Uterus (tissue), 3 donors: ENCODE measurements at regions not wholly inside any gene's neighbourhood (a gene's known extent, or its start where the extent isn't known, plus 50 kb on each side); places are given as distances from the start of the nearest gene placed in this dataset.

ENCODE experiments used
- DNase-seq, 2 donors: peaks; one replicate each; pipeline ENCODE4 v3.0.0-alpha.2; 2019 to 2020
- H3K27ac ChIP-seq, 2 donors: fragments of 200-600 bp; sonication (generic); 1 replicate in 1 of 2; 2 replicates in 1 of 2; pipeline ENCODE4 v1.5.1; 2016 to 2018
- H3K27me3 ChIP-seq, 2 donors: fragments of 200-600 bp; sonication (generic); one replicate each; pipeline ENCODE4 v1.5.1; 2018 to 2019; ENCODE audit warnings: control low read depth in 1 of 2
- H3K36me3 ChIP-seq, 2 donors: fragments of 200-600 bp; sonication (generic); one replicate each; pipeline ENCODE4 v1.5.1; 2019; ENCODE audit warnings: control low read depth in 1 of 2
- H3K4me1 ChIP-seq, 2 donors: fragments of 200-600 bp; sonication (generic); one replicate each; pipeline ENCODE4 v1.5.1; 2018 to 2019; ENCODE audit warnings: control low read depth in 1 of 2
- H3K4me3 ChIP-seq, 2 donors: fragments of 200-600 bp; sonication (generic); 1 replicate in 1 of 2; 2 replicates in 1 of 2; pipeline ENCODE4 v1.5.1; 2018 to 2019; ENCODE audit warnings: mild to moderate bottlenecking in 1 of 2
- H3K9me3 ChIP-seq, 2 donors: fragments of 200-600 bp; sonication (generic); one replicate each; pipeline ENCODE4 v1.5.1; 2019; ENCODE audit warnings: control low read depth in 1 of 2
- CTCF ChIP-seq, 4 experiments: fragments of 200-600 bp in 2 of 4; fragments of 450-650 bp in 2 of 4; sonication (generic) in 2 of 4; IDR thresholded peaks; one replicate each; pipeline ENCODE4 v1.5.1; 2016 to 2019; ENCODE audit warnings: antibody characterized with exemption in 4 of 4, mild to moderate bottlenecking in 2 of 4, moderate library complexity in 1 of 4
- POLR2A ChIP-seq, 2 donors: fragments of 450-650 bp; IDR thresholded peaks; one replicate each; pipeline ENCODE4 v1.6.1; 2016; ENCODE audit warnings: antibody characterized with exemption in 2 of 2, mild to moderate bottlenecking in 1 of 2, moderate library complexity in 1 of 2
- intact Hi-C: fragments of 100-400 bp; cut with DNase I; formaldehyde crosslinking; loops from one replicate; pipeline ENCODE4 v1.15.1; 2023; ENCODE audit warnings: low total_unique reads
- donor health status: DM: yes; HTN: yes; CAD: no.

- Histone ChIP-seq H3K27ac (no peak overlapping the region), H3K27me3 (no peaks in the 10 kb centered on the region), H3K36me3 (no peaks in the 10 kb centered on the region), H3K4me3 (no peak overlapping the region), H3K9me3 (no peaks in the 10 kb centered on the region), H3K4me1 (no peaks in the 10 kb centered on the region)
- intact Hi-C loops = no loop called here
- no peak for DNase-seq
- TF ChIP-seq POLR2A (IDR thresholded peaks at IDR 0.05) (no peak), CTCF (IDR thresholded peaks at IDR 0.05) (no peak)
Measured at GRCh38 chr4:128709268-128709667, 100.2 kb upstream of the JADE1 start.

- Histone ChIP-seq H3K4me3 (no peak overlapping the region), H3K27ac (no peak overlapping the region), H3K27me3 (no peaks in the 10 kb centered on the region), H3K36me3 (no peaks in the 10 kb centered on the region), H3K9me3 (no peaks in the 10 kb centered on the region), H3K4me1 (no peaks in the 10 kb centered on the region)
- no peak for DNase-seq
- TF ChIP-seq CTCF (IDR thresholded peaks at IDR 0.05) (no peak), POLR2A (IDR thresholded peaks at IDR 0.05) (no peak)
- intact Hi-C loops = no loop called here
Measured at GRCh38 chr4:128707864-128708263, 101.6 kb upstream of the JADE1 start.

- no peak overlapping the region for H3K27ac ChIP-seq
- no peak for DNase-seq
- intact Hi-C loops = no loop called here
- no peaks in the 10 kb centered on the region for H3K9me3 ChIP-seq
- H3K36me3 ChIP-seq = no peaks in the 10 kb centered on the region
- no peaks in the 10 kb centered on the region for H3K4me1 ChIP-seq
- no peak overlapping the region for H3K4me3 ChIP-seq
- TF ChIP-seq CTCF (IDR thresholded peaks at IDR 0.05) = no peak
- no peak for TF ChIP-seq POLR2A (IDR thresholded peaks at IDR 0.05)
- H3K27me3 ChIP-seq = no peaks in the 10 kb centered on the region
Measured at GRCh38 chr4:128703948-128704347, 105.6 kb upstream of the JADE1 start.

GRCh38 chr4:128700659-128701350, 108.7 kb upstream of the JADE1 start:
- intact Hi-C loops = no loop called here
- peaks cover 0 to 3% of the 10 kb centered on the region in 2 donors for H3K27me3 ChIP-seq
- DNase-seq = no peak
- no peaks in the 10 kb centered on the region for H3K4me1 ChIP-seq
- no peaks in the 10 kb centered on the region for H3K9me3 ChIP-seq
- H3K36me3 ChIP-seq = no peaks in the 10 kb centered on the region
- H3K27ac ChIP-seq = no peak overlapping the region
- no peak overlapping the region for H3K4me3 ChIP-seq
- no peak for TF ChIP-seq POLR2A (IDR thresholded peaks at IDR 0.05)
- TF ChIP-seq CTCF (IDR thresholded peaks at IDR 0.05) = no peak

- DNase-seq = no peak
- Histone ChIP-seq H3K27ac (no peak overlapping the region), H3K36me3 (no peaks in the 10 kb centered on the region), H3K9me3 (no peaks in the 10 kb centered on the region), H3K4me1 (no peaks in the 10 kb centered on the region), H3K4me3 (no peak overlapping the region), H3K27me3 (peaks cover 0 to 3% of the 10 kb centered on the region in 2 donors)
- TF ChIP-seq CTCF (IDR thresholded peaks at IDR 0.05) (no peak), POLR2A (IDR thresholded peaks at IDR 0.05) (no peak)
- intact Hi-C loops = no loop called here
Measured at GRCh38 chr4:128698386-128698785, 111.1 kb upstream of the JADE1 start.
